SK-N-MC (cell line): ENCODE measurements at regions not wholly inside any gene's neighbourhood (a gene's known extent, or its start where the extent isn't known, plus 50 kb on each side); places are given as distances from the start of the nearest gene placed in this dataset.

Source experiments
- FOXP2 ChIP-seq: optimal IDR thresholded peaks from 2 replicates; pipeline ENCODE3; 2011; ENCODE audit warnings: mild to moderate bottlenecking, moderate library complexity; ENCODE audit not compliant: insufficient read depth; ENCODE audit errors: extremely low read length, control extremely low read depth
- POLR2AphosphoS5 ChIP-seq: IDR thresholded peaks from 2 replicates; pipeline ENCODE4 v1.6.1; 2012; ENCODE audit warnings: mild to moderate bottlenecking, low read depth, low read length, borderline replicate concordance

DNA sequence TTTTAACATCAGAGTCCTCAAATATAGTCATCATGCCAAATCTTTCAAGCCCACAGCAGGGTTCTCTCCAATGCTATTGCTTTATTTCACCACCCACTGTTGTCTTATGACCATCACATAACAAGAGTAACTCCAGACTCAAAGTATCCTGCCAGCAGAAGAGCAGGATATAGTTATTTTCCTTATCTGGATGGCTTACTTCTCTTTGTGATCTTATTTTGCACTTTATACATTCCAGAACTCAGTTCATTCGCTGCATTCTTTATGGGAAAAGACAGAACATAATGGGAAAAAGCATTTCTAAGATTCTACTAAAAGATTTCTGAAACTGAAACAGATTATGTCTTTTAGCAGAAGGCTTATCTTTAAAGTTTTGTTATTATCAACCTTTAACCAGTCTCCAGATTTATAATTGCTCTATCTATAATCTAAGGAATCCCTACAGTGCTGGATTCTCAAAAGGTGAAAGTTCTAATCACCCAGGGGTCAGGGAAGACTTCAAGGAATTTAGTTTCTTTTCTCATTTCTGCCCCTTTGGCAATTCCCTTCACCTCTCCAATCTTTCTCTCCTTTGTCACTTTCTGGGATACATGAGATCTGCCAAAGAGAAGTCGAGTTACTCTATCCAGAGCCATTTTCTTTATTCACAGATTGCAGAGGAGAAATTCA, 190.4 kb downstream of the TPBG start:
- TF ChIP-seq POLR2AphosphoS5, result no peak
- no peak for TF ChIP-seq FOXP2
